Endothelial cell of umbilical vein (primary cell): ENCODE measurements at regions not wholly inside any gene's neighbourhood (a gene's known extent, or its start where the extent isn't known, plus 50 kb on each side); places are given as distances from the start of the nearest gene placed in this dataset.

Experiments
- BruUV-seq: library from RNA; stranded (reverse); fragments of 400-500 nt; replicated peaks from 2 replicates; lab custom pipeline; 2021; lab: Mats Ljungman, UMichigan
- CTCF ChIA-PET: fragments of 300-600, 350-600 bp; sonication (Branson Sonifier 250); formaldehyde crosslinking; loops from one replicate; lab custom pipeline; 2021; ENCODE audit warnings: antibody characterized with exemption, inconsistent platforms; lab: Charles Lee
- POLR2A ChIA-PET: fragments of 300-600, 350-600 bp; sonication (Branson Sonifier 250); formaldehyde crosslinking; loops from one replicate; lab custom pipeline; 2021; ENCODE audit warnings: antibody characterized with exemption, inconsistent platforms; lab: Charles Lee
- DNase-seq: peaks from one replicate; pipeline ENCODE4 v3.0.0-alpha.2; 2011; ENCODE audit warnings: low read depth, low spot score
- FAIRE-seq: peaks from 2 replicates; lab custom pipeline; 2011; peaks lifted over from hg19 to GRCh38; lab: Jason Lieb, UNC
- H2AFZ ChIP-seq: 2 replicates; pipeline ENCODE4 v1.6.0; 2012; ENCODE audit warnings: low read depth, low read length, control low read depth, inconsistent platforms
- H3K27ac ChIP-seq: 2 replicates; pipeline ENCODE4 v1.5.1; 2011; ENCODE audit warnings: low read depth, mild to moderate bottlenecking, control low read depth, low read length, moderate library complexity; ENCODE audit not compliant: insufficient read depth
- H3K27me3 ChIP-seq, 2 experiments: 2 replicates each; pipeline versions ENCODE4 v1.6.0 to v1.6.1; 2011; ENCODE audit warnings: low read length in 2 of 2, mixed read lengths in 1 of 2; ENCODE audit not compliant: control insufficient read depth in 2 of 2, insufficient read depth in 2 of 2
- H3K36me3 ChIP-seq, 2 experiments: 2 replicates in 1 of 2; 3 replicates in 1 of 2; pipeline ENCODE4 v1.5.1; 2011; ENCODE audit warnings: low read length in 2 of 2, mild to moderate bottlenecking in 1 of 2, moderate library complexity in 1 of 2; ENCODE audit not compliant: control insufficient read depth in 2 of 2, insufficient read depth in 2 of 2; ENCODE audit errors: extremely low read depth in 1 of 2
- H3K4me1 ChIP-seq: 3 replicates; pipeline ENCODE4 v1.5.1; 2011; ENCODE audit warnings: mild to moderate bottlenecking, low read length; ENCODE audit not compliant: control insufficient read depth, insufficient read depth; ENCODE audit errors: extremely low read depth
- H3K4me2 ChIP-seq: 2 replicates; pipeline ENCODE4 v1.6.1; 2011; ENCODE audit warnings: low read length, control low read depth, mixed read lengths; ENCODE audit not compliant: insufficient read depth
- H3K4me3 ChIP-seq, 3 experiments: fragments of 200-600 bp in 1 of 3; sonication (generic), shearing (Covaris generic) in 1 of 3; replicated peaks in 1 of 3; 2 replicates each; pipeline ENCODE4 v1.5.1; 2011 to 2016; ENCODE audit warnings: control low read depth in 3 of 3, low read length in 3 of 3, mild to moderate bottlenecking in 2 of 3, inconsistent platforms in 1 of 3, low read depth in 1 of 3, moderate library complexity in 1 of 3; ENCODE audit not compliant: insufficient read depth in 1 of 3
- H3K79me2 ChIP-seq: 2 replicates; pipeline ENCODE4 v1.6.0; 2012; ENCODE audit warnings: low read length, inconsistent platforms; ENCODE audit not compliant: control insufficient read depth, insufficient read depth
- H3K9ac ChIP-seq: replicated peaks from 2 replicates; pipeline ENCODE3; 2011; ENCODE audit warnings: low read length, control low read depth; ENCODE audit not compliant: insufficient read depth; ENCODE audit errors: extremely low read depth
- H3K9me1 ChIP-seq: replicated peaks from 3 replicates; pipeline ENCODE4 v1.6.0; 2011; ENCODE audit warnings: mild to moderate bottlenecking, low read length; ENCODE audit not compliant: control insufficient read depth, insufficient read depth; ENCODE audit errors: extremely low read depth
- H3K9me3 ChIP-seq: replicated peaks from 2 replicates; pipeline ENCODE4 v1.5.1; 2012; ENCODE audit warnings: low read length, inconsistent platforms; ENCODE audit not compliant: control insufficient read depth, insufficient read depth
- H4K20me1 ChIP-seq: replicated peaks from 2 replicates; pipeline ENCODE3; 2011; ENCODE audit warnings: mild to moderate bottlenecking, low read length; ENCODE audit not compliant: control insufficient read depth, insufficient read depth; ENCODE audit errors: extremely low read depth
- CTCF ChIP-seq, 2 donors: IDR thresholded peaks; 1 replicate in 1 of 2; 2 replicates in 1 of 2; pipeline ENCODE4 v1.5.1; 2011; ENCODE audit warnings: low read length in 2 of 2, mild to moderate bottlenecking in 2 of 2, moderate library complexity in 2 of 2, control low read depth in 1 of 2, inconsistent platforms in 1 of 2, low read depth in 1 of 2; ENCODE audit not compliant: insufficient read depth in 1 of 2; ENCODE audit errors: extremely low read depth in 1 of 2
- GATA2 ChIP-seq: IDR thresholded peaks from 2 replicates; pipeline ENCODE4 v1.7.0; 2011; ENCODE audit warnings: low read depth, mild to moderate bottlenecking, moderate library complexity, mixed read lengths, low read length; ENCODE audit not compliant: insufficient read length, insufficient read depth
- MAX ChIP-seq: IDR thresholded peaks from 2 replicates; pipeline ENCODE4 v1.6.1; 2011; ENCODE audit not compliant: insufficient read depth, insufficient read length
- MYC ChIP-seq: IDR thresholded peaks from one replicate; pipeline ENCODE4 v1.6.1; 2011; ENCODE audit warnings: mild to moderate bottlenecking, low read depth, low read length
- POLR2A ChIP-seq: IDR thresholded peaks from 2 replicates; pipeline ENCODE4 v1.6.1; 2012; ENCODE audit warnings: low read depth, mild to moderate bottlenecking, control low read depth, low read length
- POLR2AphosphoS5 ChIP-seq: IDR thresholded peaks from 2 replicates; pipeline ENCODE4 v1.6.1; 2012; ENCODE audit warnings: low read depth, mild to moderate bottlenecking, control low read depth, low read length, moderate library complexity; ENCODE audit not compliant: insufficient read depth
- dilution Hi-C: fragments of 300-500 bp; cut with MboI; formaldehyde crosslinking; loops from one replicate; pipeline ENCODE4 v1.15.0; 2019; ENCODE audit warnings: low sequenced_read_pairs; ENCODE audit not compliant: extremely low pct_ligation_motif_present
- intact Hi-C: fragments of 100-400 bp; cut with micrococcal nuclease; formaldehyde crosslinking; loops from one replicate; pipeline ENCODE4 v1.10.0; 2022

- BruUV-seq = no TSS peak
- H3K27me3 ChIP-seq = no peaks in the 10 kb centered on the region
- no peaks in the 10 kb centered on the region for H3K9me1 ChIP-seq
- H3K4me3 ChIP-seq = no peak overlapping the region
- H4K20me1 ChIP-seq = no peaks in the 10 kb centered on the region
- ChIA-PET POLR2A (no interaction called here), CTCF (no interaction called here)
- DNase-seq (no peak), FAIRE-seq (no peak)
- no peak overlapping the region for H3K9ac ChIP-seq
- no peaks in the 10 kb centered on the region for H3K36me3 ChIP-seq
- no peaks in the 10 kb centered on the region for H3K9me3 ChIP-seq
- intact Hi-C loops (no loop called here), dilution Hi-C loops (no loop called here)
- H3K4me1 ChIP-seq = no peaks in the 10 kb centered on the region
- TF ChIP-seq POLR2A = no peak
- TF ChIP-seq POLR2AphosphoS5 = no peak
- no peak for TF ChIP-seq MAX
- TF ChIP-seq MYC = no peak
- no peak for TF ChIP-seq GATA2
- TF ChIP-seq CTCF (IDR thresholded peaks at IDR 0.05; ENCODE audit: extremely low read depth in 1 of 2, insufficient read depth in 1 of 2, low read depth in 1 of 2, low read length in 2 of 2) = no peak
- H3K27ac ChIP-seq = no peak overlapping the region
- H3K4me2 ChIP-seq = no peak overlapping the region
- no peak overlapping the region for H2AFZ ChIP-seq
- H3K79me2 ChIP-seq = no peaks in the 10 kb centered on the region
Observed at GRCh38 chr2:236704887-236705286, 135.3 kb downstream of the ACKR3 start.
